Astrocyte (in vitro differentiated cells and primary cell): ENCODE measurements at regions not wholly inside any gene's neighbourhood (a gene's known extent, or its start where the extent isn't known, plus 50 kb on each side); places are given as distances from the start of the nearest gene placed in this dataset.

Source experiments
- DNase-seq: peaks from one replicate; pipeline ENCODE4 v3.0.0-alpha.2; 2010; ENCODE audit warnings: low read depth
- FAIRE-seq: peaks from 2 replicates; lab custom pipeline; 2011; peaks lifted over from hg19 to GRCh38; lab: Jason Lieb, UNC
- H2AFZ ChIP-seq: 2 replicates; pipeline ENCODE4 v1.6.0; 2012; ENCODE audit warnings: low read depth, low read length, inconsistent platforms
- H3K27ac ChIP-seq: 2 replicates; pipeline ENCODE4 v1.5.1; 2011; ENCODE audit warnings: low read depth, low read length, inconsistent platforms
- H3K27me3 ChIP-seq: 2 replicates; pipeline ENCODE4 v1.6.0; 2011; ENCODE audit warnings: low read length, inconsistent platforms; ENCODE audit not compliant: insufficient read depth
- H3K36me3 ChIP-seq: 2 replicates; pipeline ENCODE4 v1.5.1; 2011; ENCODE audit warnings: low read length, inconsistent platforms; ENCODE audit not compliant: insufficient read depth
- H3K4me1 ChIP-seq: 2 replicates; pipeline ENCODE4 v1.5.1; 2011; ENCODE audit warnings: low read length, inconsistent platforms; ENCODE audit not compliant: insufficient read depth
- H3K4me2 ChIP-seq: 2 replicates; pipeline ENCODE4 v1.6.0; 2012; ENCODE audit warnings: low read length, inconsistent platforms
- H3K4me3 ChIP-seq: 2 replicates; pipeline ENCODE4 v1.5.1; 2011; ENCODE audit warnings: low read depth, mild to moderate bottlenecking, low read length, inconsistent platforms; ENCODE audit not compliant: insufficient read depth
- H3K79me2 ChIP-seq: 2 replicates; pipeline ENCODE4 v1.6.0; 2012; ENCODE audit warnings: mild to moderate bottlenecking, low read length, inconsistent platforms; ENCODE audit not compliant: insufficient read depth
- H3K9ac ChIP-seq: 2 replicates; pipeline ENCODE4 v1.6.0; 2012; ENCODE audit warnings: mild to moderate bottlenecking, low read length, inconsistent platforms
- H3K9me3 ChIP-seq: 2 replicates; pipeline ENCODE4 v1.5.1; 2012; ENCODE audit warnings: low read depth, mild to moderate bottlenecking, low read length, inconsistent platforms; ENCODE audit not compliant: insufficient read depth
- H4K20me1 ChIP-seq: 2 replicates; pipeline ENCODE4 v1.6.0; 2012; ENCODE audit warnings: low read length, inconsistent platforms; ENCODE audit not compliant: insufficient read depth
- H3K27ac Mint-ChIP-seq: one replicate; pipeline ENCODE4 v1.8.0; 2021; ENCODE audit warnings: mild to moderate bottlenecking, mixed read lengths; ENCODE audit not compliant: unreplicated experiment
- H3K27me3 Mint-ChIP-seq: one replicate; pipeline ENCODE4 v1.8.0; 2021; ENCODE audit warnings: low read depth, mixed read lengths; ENCODE audit not compliant: unreplicated experiment
- H3K36me3 Mint-ChIP-seq: one replicate; pipeline ENCODE4 v1.8.0; 2021; ENCODE audit warnings: low read depth, mixed read lengths; ENCODE audit not compliant: unreplicated experiment
- H3K4me1 Mint-ChIP-seq: one replicate; pipeline ENCODE4 v1.8.0; 2021; ENCODE audit warnings: low read depth, mixed read lengths; ENCODE audit not compliant: unreplicated experiment
- H3K4me3 Mint-ChIP-seq: one replicate; pipeline ENCODE4 v1.8.0; 2021; ENCODE audit warnings: mild to moderate bottlenecking, moderate library complexity, mixed read lengths; ENCODE audit not compliant: unreplicated experiment
- H3K9me3 Mint-ChIP-seq: one replicate; pipeline ENCODE4 v1.8.0; 2021; ENCODE audit warnings: mild to moderate bottlenecking, mixed read lengths; ENCODE audit not compliant: unreplicated experiment
- CTCF ChIP-seq: IDR thresholded peaks from 2 replicates; pipeline ENCODE4 v1.5.1; 2011; ENCODE audit warnings: low read depth, mild to moderate bottlenecking, inconsistent platforms, low read length, moderate library complexity; ENCODE audit not compliant: insufficient read depth
- EZH2 ChIP-seq: IDR thresholded peaks from 2 replicates; pipeline ENCODE4 v1.6.1; 2012; ENCODE audit warnings: mild to moderate bottlenecking, low read length, inconsistent platforms; ENCODE audit not compliant: insufficient read depth

DNA sequence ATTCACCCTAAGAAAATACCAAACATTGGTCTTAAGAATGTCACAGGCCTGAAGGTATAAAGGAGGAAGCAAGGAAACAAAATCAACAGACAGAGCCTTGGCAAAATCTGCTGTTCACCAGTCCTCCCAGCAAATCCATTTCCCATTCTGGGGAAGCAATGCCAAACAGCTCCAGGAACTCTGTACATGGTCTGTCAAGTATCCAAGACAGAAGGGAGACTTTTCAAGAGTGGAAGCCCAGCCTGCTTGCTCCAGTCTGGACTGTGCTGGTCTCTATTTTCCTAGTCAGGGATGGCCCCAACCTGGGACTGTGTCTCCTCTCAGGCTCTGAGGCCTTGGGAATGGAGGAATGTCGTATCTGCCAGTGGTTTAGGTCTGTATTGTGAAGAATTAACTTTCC is 251.5 kb downstream of the DAD1 start:
- H3K4me2 ChIP-seq: no peak overlapping the region
- no peak for DNase-seq
- Mint-ChIP-seq H3K4me1 (peaks cover 16% of the 10 kb centered on the region), H3K27me3 (no peaks in the 10 kb centered on the region), H3K9me3 (no peaks in the 10 kb centered on the region), H3K4me3 (no peak overlapping the region), H3K36me3 (no peaks in the 10 kb centered on the region), H3K27ac (no peak overlapping the region)
- H3K27ac ChIP-seq: no peak overlapping the region
- no peak overlapping the region for H2AFZ ChIP-seq
- H3K4me3 ChIP-seq: no peak overlapping the region
- H4K20me1 ChIP-seq: no peaks in the 10 kb centered on the region
- no peak for FAIRE-seq
- TF ChIP-seq CTCF: no peak
- no peak for TF ChIP-seq EZH2
- no peaks in the 10 kb centered on the region for H3K36me3 ChIP-seq
- peaks cover 4% of the 10 kb centered on the region for H3K4me1 ChIP-seq
- H3K9ac ChIP-seq: no peak overlapping the region
- H3K27me3 ChIP-seq: peaks cover 2% of the 10 kb centered on the region
- H3K79me2 ChIP-seq: no peaks in the 10 kb centered on the region
- no peaks in the 10 kb centered on the region for H3K9me3 ChIP-seq

DNA sequence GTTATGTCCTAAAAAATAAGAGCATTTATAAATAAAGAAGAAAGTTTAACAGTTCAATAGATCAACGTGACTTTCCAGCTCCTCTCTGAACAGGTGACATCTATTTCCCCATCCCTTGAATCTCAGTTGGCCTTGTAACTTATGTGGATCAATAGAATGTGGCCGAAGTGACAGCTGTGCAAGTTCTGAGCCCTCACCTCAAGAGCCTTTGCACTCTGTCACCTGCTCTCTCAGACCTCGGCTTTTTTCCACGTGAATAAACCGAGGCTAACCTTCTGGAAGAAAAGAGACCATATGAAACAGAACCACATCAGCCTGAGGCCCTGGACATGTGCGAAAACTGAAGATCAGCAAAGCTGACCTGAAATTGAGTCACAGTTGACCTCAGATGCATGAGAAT is 253.0 kb downstream of the DAD1 start:
- no peak overlapping the region for H3K9ac ChIP-seq

More for the DNA sequence above, 253.0 kb downstream of the DAD1 start:
- Mint-ChIP-seq H3K27ac (no peak overlapping the region), H3K27me3 (no peaks in the 10 kb centered on the region), H3K9me3 (no peaks in the 10 kb centered on the region), H3K4me3 (no peak overlapping the region), H3K4me1 (peaks cover 16% of the 10 kb centered on the region), H3K36me3 (no peaks in the 10 kb centered on the region)
- TF ChIP-seq CTCF (no peak), EZH2 (no peak)
- H3K4me1 ChIP-seq: peaks cover 4% of the 10 kb centered on the region
- no peak for DNase-seq
- no peaks in the 10 kb centered on the region for H4K20me1 ChIP-seq
- H3K79me2 ChIP-seq: no peaks in the 10 kb centered on the region
- no peak for FAIRE-seq
- no peak overlapping the region for H3K4me3 ChIP-seq
- H2AFZ ChIP-seq: no peak overlapping the region
- H3K36me3 ChIP-seq: no peaks in the 10 kb centered on the region
- H3K4me2 ChIP-seq: no peak overlapping the region
- no peak overlapping the region for H3K27ac ChIP-seq
- no peaks in the 10 kb centered on the region for H3K9me3 ChIP-seq
- no peaks in the 10 kb centered on the region for H3K27me3 ChIP-seq
